ENCODE measurements at regions not wholly inside any gene's neighbourhood (a gene's known extent, or its start where the extent isn't known, plus 50 kb on each side); places are given as distances from the start of the nearest gene placed in this dataset.

GRCh38 chr17:55829995-55830612 lies 79.3 kb downstream of the PCTP start:
- no peak for DNase-seq (ENCODE audit: low spot score)

GRCh38 chr17:55830699-55831471 lies 80.0 kb downstream of the PCTP start:
- DNase-seq (ENCODE audit: low spot score): no peak

GRCh38 chr17:55833306-55833705 lies 82.5 kb downstream of the PCTP start:
- no peak for DNase-seq (ENCODE audit: low spot score)

- no peak for DNase-seq (ENCODE audit: low spot score)
Observed at GRCh38 chr17:55842405-55843158, 91.7 kb downstream of the PCTP start.

- DNase-seq (ENCODE audit: low spot score): no peak
Observed at GRCh38 chr17:55843785-55844184, 92.9 kb downstream of the PCTP start.

GRCh38 chr17:55845385-55845784 lies 94.5 kb downstream of the PCTP start:
- peak; percentile 29 for DNase-seq (ENCODE audit: low spot score)

- no peak for DNase-seq (ENCODE audit: low spot score)
Observed at GRCh38 chr17:55846745-55847144, 95.9 kb downstream of the PCTP start.

- no peak for DNase-seq (ENCODE audit: low spot score)
Observed at GRCh38 chr17:55852734-55853133, 101.9 kb downstream of the PCTP start.

- no peak for DNase-seq (ENCODE audit: low spot score)
Observed at GRCh38 chr17:55859301-55859795, 108.5 kb downstream of the PCTP start.

GRCh38 chr17:55865072-55865762 lies 114.4 kb downstream of the PCTP start:
- DNase-seq (ENCODE audit: low spot score): no peak

- no peak for DNase-seq (ENCODE audit: low spot score)
Observed at GRCh38 chr17:55870044-55870443, 119.2 kb downstream of the PCTP start.

GRCh38 chr17:55872374-55872773 lies 121.5 kb downstream of the PCTP start:
- no peak for DNase-seq (ENCODE audit: low spot score)

GRCh38 chr17:55873017-55873758 lies 122.3 kb downstream of the PCTP start:
- DNase-seq (ENCODE audit: low spot score): no peak

GRCh38 chr17:55883149-55883548 lies 132.3 kb downstream of the PCTP start:
- no peak for DNase-seq (ENCODE audit: low spot score)

- no peak for DNase-seq (ENCODE audit: low spot score)
Observed at GRCh38 chr17:55887531-55887930, 136.7 kb downstream of the PCTP start.

- no peak for DNase-seq (ENCODE audit: low spot score)
Observed at GRCh38 chr17:55889271-55889670, 138.4 kb downstream of the PCTP start.

- no peak for DNase-seq (ENCODE audit: low spot score)
Observed at GRCh38 chr17:55895112-55895759, 144.4 kb downstream of the PCTP start.

- DNase-seq (ENCODE audit: low spot score): no peak
Observed at GRCh38 chr17:55897301-55897700, 146.4 kb downstream of the PCTP start.

GRCh38 chr17:55898195-55898594 lies 147.3 kb downstream of the PCTP start:
- DNase-seq (ENCODE audit: low spot score): no peak

GRCh38 chr17:55900188-55900587 lies 149.3 kb downstream of the PCTP start:
- DNase-seq (ENCODE audit: low spot score): no peak
